Keratinocyte (primary cell): ENCODE measurements at regions not wholly inside any gene's neighbourhood (a gene's known extent, or its start where the extent isn't known, plus 50 kb on each side); places are given as distances from the start of the nearest gene placed in this dataset.

Experiments
- DNase-seq: peaks from one replicate; pipeline ENCODE4 v3.0.0-alpha.2; 2011; ENCODE audit warnings: low read depth, missing footprints, low spot score
- FAIRE-seq: peaks from 2 replicates; lab custom pipeline; 2011; peaks lifted over from hg19 to GRCh38; lab: Jason Lieb, UNC
- H2AFZ ChIP-seq: 2 replicates; pipeline ENCODE4 v1.6.0; 2012; ENCODE audit warnings: low read length, control low read depth, inconsistent platforms; ENCODE audit not compliant: control insufficient read depth
- H3K27ac ChIP-seq: 2 replicates; pipeline ENCODE4 v1.5.1; 2011; ENCODE audit warnings: low read length; ENCODE audit not compliant: control insufficient read depth, insufficient read depth
- H3K27me3 ChIP-seq: 3 replicates; pipeline ENCODE4 v1.6.0; 2011; ENCODE audit warnings: low read length; ENCODE audit not compliant: control insufficient read depth, insufficient read depth; ENCODE audit errors: extremely low read depth
- H3K36me3 ChIP-seq, 2 experiments: 2 replicates in 1 of 2; 3 replicates in 1 of 2; pipeline ENCODE4 v1.5.1; 2011; ENCODE audit warnings: low read length in 2 of 2, mild to moderate bottlenecking in 1 of 2; ENCODE audit not compliant: control insufficient read depth in 2 of 2, insufficient read depth in 2 of 2; ENCODE audit errors: extremely low read depth in 1 of 2
- H3K4me1 ChIP-seq: 3 replicates; pipeline ENCODE4 v1.5.1; 2011; ENCODE audit warnings: low read length; ENCODE audit not compliant: control insufficient read depth, insufficient read depth; ENCODE audit errors: extremely low read depth
- H3K4me2 ChIP-seq: 3 replicates; pipeline ENCODE4 v1.6.0; 2011; ENCODE audit warnings: low read depth, low read length; ENCODE audit not compliant: control insufficient read depth, insufficient read depth; ENCODE audit errors: extremely low read depth
- H3K4me3 ChIP-seq, 3 experiments: fragments of 200-600 bp in 1 of 3; sonication (generic) in 1 of 3; 2 replicates in 2 of 3; 3 replicates in 1 of 3; pipeline ENCODE4 v1.5.1; 2011 to 2016; ENCODE audit warnings: low read length in 3 of 3, mild to moderate bottlenecking in 3 of 3, control low read depth in 2 of 3, inconsistent platforms in 1 of 3, low read depth in 1 of 3, mixed read lengths in 1 of 3, mixed run types in 1 of 3, moderate library complexity in 1 of 3; ENCODE audit not compliant: control insufficient read depth in 2 of 3, insufficient read depth in 2 of 3; ENCODE audit errors: extremely low read depth in 1 of 3
- H3K79me2 ChIP-seq: 2 replicates; pipeline ENCODE4 v1.6.0; 2012; ENCODE audit warnings: low read length; ENCODE audit not compliant: control insufficient read depth, insufficient read depth
- H3K9ac ChIP-seq: 3 replicates; pipeline ENCODE4 v1.6.0; 2011; ENCODE audit warnings: low read length; ENCODE audit not compliant: control insufficient read depth, insufficient read depth; ENCODE audit errors: extremely low read depth
- H3K9me1 ChIP-seq: 3 replicates; pipeline ENCODE4 v1.6.0; 2011; ENCODE audit warnings: low read length; ENCODE audit not compliant: control insufficient read depth, insufficient read depth; ENCODE audit errors: extremely low read depth
- H3K9me3 ChIP-seq: 2 replicates; pipeline ENCODE4 v1.5.1; 2012; ENCODE audit warnings: low read depth, low read length; ENCODE audit not compliant: control insufficient read depth
- H4K20me1 ChIP-seq: 3 replicates; pipeline ENCODE4 v1.6.0; 2011; ENCODE audit warnings: low read length; ENCODE audit not compliant: control insufficient read depth, insufficient read depth; ENCODE audit errors: extremely low read depth
- CTCF ChIP-seq, 3 experiments: IDR thresholded peaks in 1 of 3; conservative IDR thresholded peaks in 1 of 3; optimal IDR thresholded peaks in 1 of 3; 2 replicates in 2 of 3; 3 replicates in 1 of 3; pipeline versions ENCODE3 to v1.5.1; 2011; ENCODE audit warnings: low read length in 3 of 3, mild to moderate bottlenecking in 3 of 3, moderate library complexity in 2 of 3, control low read depth in 1 of 3, inconsistent platforms in 1 of 3; ENCODE audit not compliant: insufficient read depth in 2 of 3; ENCODE audit errors: extremely low read depth in 1 of 3
- EZH2 ChIP-seq: IDR thresholded peaks from one replicate; pipeline ENCODE4 v1.6.1; 2012; ENCODE audit warnings: inconsistent platforms, mild to moderate bottlenecking, low read length, moderate library complexity
- dilution Hi-C: fragments of 300-500 bp; cut with MboI; formaldehyde crosslinking; loops from one replicate; pipeline ENCODE4 v1.7.0; 2020; ENCODE audit warnings: low sequenced_read_pairs; ENCODE audit not compliant: extremely low pct_ligation_motif_present

- Histone ChIP-seq H2AFZ (no peak overlapping the region), H3K9ac (no peak overlapping the region), H4K20me1 (no peaks in the 10 kb centered on the region), H3K4me2 (no peak overlapping the region), H3K27me3 (no peaks in the 10 kb centered on the region), H3K4me1 (no peaks in the 10 kb centered on the region), H3K9me1 (no peaks in the 10 kb centered on the region), H3K4me3 (no peak overlapping the region), H3K79me2 (no peaks in the 10 kb centered on the region), H3K36me3 (no peaks in the 10 kb centered on the region), H3K9me3 (no peaks in the 10 kb centered on the region), H3K27ac (no peak overlapping the region)
- FAIRE-seq (no peak), DNase-seq (no peak)
- dilution Hi-C loops = no loop called here
- no peak for TF ChIP-seq CTCF (optimal IDR thresholded peaks at IDR 0.05 in 1 of 3, IDR thresholded peaks at IDR 0.05 in 1 of 3, conservative IDR thresholded peaks at IDR 0.05 in 1 of 3; ENCODE audit: extremely low read depth in 1 of 3, insufficient read depth in 2 of 3, low read length in 3 of 3)
- no peak for TF ChIP-seq EZH2
These were observed 403.3 kb upstream of the SGO1 start for GRCh38 chr3:20589275-20589674.

DNA sequence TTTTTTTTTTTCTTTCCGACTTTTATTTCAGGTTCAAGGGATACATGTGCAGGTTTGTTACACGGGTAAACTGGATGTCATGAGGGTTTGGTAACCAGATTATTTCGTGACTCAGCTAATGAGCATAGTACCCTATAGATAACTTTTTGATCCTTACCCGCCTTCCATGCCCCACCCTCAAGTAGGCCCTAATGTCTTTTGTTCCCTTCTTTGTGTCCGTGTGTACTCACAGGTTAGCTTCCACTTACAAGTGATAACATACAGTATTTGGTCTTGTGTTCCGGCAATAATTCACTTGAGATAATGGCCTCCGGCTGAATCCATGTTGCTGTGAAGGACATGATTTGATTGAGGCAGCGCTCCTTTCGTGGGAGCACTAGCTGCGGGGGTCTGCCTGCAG is 402.8 kb upstream of the SGO1 start:
- Histone ChIP-seq H3K4me3 (no peak overlapping the region), H2AFZ (no peak overlapping the region), H3K36me3 (no peaks in the 10 kb centered on the region), H3K4me2 (no peak overlapping the region), H4K20me1 (no peaks in the 10 kb centered on the region), H3K27me3 (no peaks in the 10 kb centered on the region), H3K9me1 (no peaks in the 10 kb centered on the region), H3K9ac (no peak overlapping the region), H3K4me1 (no peaks in the 10 kb centered on the region), H3K27ac (no peak overlapping the region), H3K9me3 (no peaks in the 10 kb centered on the region), H3K79me2 (no peaks in the 10 kb centered on the region)
- TF ChIP-seq CTCF (optimal IDR thresholded peaks at IDR 0.05 in 1 of 3, IDR thresholded peaks at IDR 0.05 in 1 of 3, conservative IDR thresholded peaks at IDR 0.05 in 1 of 3; ENCODE audit: extremely low read depth in 1 of 3, insufficient read depth in 2 of 3, low read length in 3 of 3) (no peak), EZH2 (no peak)
- dilution Hi-C loops = no loop called here
- FAIRE-seq (no peak), DNase-seq (no peak)
